NB4 (cell line): ENCODE measurements at regions not wholly inside any gene's neighbourhood (a gene's known extent, or its start where the extent isn't known, plus 50 kb on each side); places are given as distances from the start of the nearest gene placed in this dataset.

Experiments
- TF ChIP-seq, protein P1 (sequence below): IDR thresholded peaks from one replicate; pipeline ENCODE4 v1.5.1; 2012; ENCODE audit warnings: low read depth, low read length
- TF ChIP-seq, protein P2 (sequence below): IDR thresholded peaks from 2 replicates; pipeline ENCODE4 v1.6.1; 2011; ENCODE audit warnings: low read depth, low read length

DNA sequence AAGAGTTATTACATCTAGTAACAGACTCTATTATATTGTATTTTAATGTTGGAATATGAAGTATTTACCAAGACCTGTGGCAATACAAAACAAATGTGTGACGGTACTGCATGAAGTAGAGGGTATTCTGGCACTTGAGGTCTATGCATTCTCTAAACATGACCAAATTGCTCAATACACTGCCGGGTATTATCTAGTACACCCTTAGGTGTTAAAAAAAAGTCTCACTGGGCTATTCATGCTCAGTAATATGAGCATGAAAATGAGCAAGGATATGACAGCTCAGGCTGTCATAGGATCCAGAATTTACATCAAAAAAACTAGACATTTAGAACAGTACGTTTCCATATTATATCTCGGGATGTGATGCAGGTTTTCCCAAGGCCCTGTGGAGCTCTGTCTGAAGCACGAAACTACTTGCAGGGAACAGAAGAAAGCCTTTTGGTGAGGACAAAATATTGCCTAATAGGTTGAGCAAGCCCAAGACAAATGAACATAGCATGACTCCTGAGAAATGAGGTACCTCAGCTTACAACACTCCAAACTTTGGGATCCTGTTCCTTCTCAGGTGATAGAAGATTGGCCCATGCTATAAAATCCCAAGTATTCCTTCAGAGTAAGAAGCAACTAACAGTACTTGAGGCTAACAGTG is 74.1 kb upstream of the MAOA start:
- TF ChIP-seq, protein P1, sequence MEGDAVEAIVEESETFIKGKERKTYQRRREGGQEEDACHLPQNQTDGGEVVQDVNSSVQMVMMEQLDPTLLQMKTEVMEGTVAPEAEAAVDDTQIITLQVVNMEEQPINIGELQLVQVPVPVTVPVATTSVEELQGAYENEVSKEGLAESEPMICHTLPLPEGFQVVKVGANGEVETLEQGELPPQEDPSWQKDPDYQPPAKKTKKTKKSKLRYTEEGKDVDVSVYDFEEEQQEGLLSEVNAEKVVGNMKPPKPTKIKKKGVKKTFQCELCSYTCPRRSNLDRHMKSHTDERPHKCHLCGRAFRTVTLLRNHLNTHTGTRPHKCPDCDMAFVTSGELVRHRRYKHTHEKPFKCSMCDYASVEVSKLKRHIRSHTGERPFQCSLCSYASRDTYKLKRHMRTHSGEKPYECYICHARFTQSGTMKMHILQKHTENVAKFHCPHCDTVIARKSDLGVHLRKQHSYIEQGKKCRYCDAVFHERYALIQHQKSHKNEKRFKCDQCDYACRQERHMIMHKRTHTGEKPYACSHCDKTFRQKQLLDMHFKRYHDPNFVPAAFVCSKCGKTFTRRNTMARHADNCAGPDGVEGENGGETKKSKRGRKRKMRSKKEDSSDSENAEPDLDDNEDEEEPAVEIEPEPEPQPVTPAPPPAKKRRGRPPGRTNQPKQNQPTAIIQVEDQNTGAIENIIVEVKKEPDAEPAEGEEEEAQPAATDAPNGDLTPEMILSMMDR: no peak
- TF ChIP-seq, protein P2, sequence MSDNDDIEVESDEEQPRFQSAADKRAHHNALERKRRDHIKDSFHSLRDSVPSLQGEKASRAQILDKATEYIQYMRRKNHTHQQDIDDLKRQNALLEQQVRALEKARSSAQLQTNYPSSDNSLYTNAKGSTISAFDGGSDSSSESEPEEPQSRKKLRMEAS: no peak
